ENCODE measurements at regions not wholly inside any gene's neighbourhood (a gene's known extent, or its start where the extent isn't known, plus 50 kb on each side); places are given as distances from the start of the nearest gene placed in this dataset.

DNA sequence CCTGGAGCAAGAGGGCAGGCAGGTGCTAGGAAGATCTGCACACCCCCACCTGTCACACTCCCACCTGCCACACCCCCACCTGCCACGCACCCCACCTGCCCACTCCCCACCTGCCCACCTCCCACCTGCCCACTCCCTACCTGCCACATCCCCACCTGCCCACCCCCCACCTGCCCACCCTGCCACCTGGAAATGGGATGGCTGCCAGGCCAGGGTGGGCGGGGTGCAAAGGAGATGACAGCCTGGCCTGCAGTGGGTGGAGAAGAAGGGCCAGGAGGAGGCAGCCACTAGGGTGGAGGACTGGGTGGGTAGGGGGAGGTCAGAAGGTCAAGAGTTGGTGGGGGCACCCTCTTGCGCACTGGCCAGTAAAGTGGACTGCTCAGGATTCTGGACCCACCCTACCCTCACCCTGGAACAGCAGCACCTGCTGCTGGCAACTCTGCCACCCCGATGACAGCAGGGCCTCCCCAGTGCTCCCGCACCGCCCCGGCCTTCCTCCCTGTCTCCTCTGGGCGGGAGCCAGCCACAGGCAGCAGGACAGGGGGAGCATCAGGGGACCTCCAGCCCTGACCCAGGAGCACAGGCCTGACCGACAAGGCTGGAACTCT is 66.8 kb upstream of the NKX1-1 start:
- peaks cover 4% of the 10 kb centered on the region for H3K4me1 Mint-ChIP-seq
- H3K9me3 Mint-ChIP-seq, result peaks cover 13% of the 10 kb centered on the region

DNA sequence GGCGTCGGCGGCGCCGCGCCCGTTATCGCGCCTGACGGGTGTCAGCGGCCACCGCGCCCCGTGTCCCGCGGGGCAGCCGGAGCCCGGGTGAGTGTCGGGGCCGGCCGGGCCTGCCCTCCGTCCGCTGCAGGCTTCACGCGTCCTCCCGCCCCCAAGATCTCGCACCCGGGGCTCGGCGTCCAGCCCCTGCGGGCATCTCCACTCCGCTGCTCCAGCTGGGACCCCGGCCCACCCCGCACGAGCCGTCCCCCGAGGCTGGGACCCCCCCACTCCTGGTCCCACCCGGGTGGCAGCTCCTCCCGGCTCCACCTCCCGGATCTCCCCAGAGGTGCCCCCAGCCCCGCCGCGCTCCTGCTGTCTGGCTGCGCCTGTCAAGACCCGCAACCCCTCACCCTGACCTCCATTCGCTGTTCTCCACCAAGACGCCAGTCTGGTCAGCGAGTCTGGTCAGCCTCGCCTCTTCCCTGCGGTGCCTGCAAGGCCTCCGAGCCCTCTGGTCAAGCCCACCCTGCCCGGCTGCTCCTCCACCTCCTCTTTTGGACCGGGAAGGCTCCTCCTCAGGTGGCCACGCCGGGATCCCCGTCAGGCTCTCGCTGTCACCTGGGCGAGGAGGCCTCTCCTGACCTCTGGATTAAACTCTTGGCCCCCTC is 66.0 kb upstream of the NKX1-1 start:
- Mint-ChIP-seq H3K4me1 (peaks cover 9% of the 10 kb centered on the region), H3K27ac (ENCODE audit: unreplicated experiment) (no peak overlapping the region), H3K4me3 (no peak overlapping the region), H3K9me3 (peaks cover 20% of the 10 kb centered on the region), H3K36me3 (ENCODE audit: low read depth) (peaks cover 15% of the 10 kb centered on the region), H3K27me3 (ENCODE audit: low read depth) (peaks cover 4% of the 10 kb centered on the region)
- DNase-seq (ENCODE audit: low read depth, low spot score), result no peak
- TF ChIP-seq, protein P1, sequence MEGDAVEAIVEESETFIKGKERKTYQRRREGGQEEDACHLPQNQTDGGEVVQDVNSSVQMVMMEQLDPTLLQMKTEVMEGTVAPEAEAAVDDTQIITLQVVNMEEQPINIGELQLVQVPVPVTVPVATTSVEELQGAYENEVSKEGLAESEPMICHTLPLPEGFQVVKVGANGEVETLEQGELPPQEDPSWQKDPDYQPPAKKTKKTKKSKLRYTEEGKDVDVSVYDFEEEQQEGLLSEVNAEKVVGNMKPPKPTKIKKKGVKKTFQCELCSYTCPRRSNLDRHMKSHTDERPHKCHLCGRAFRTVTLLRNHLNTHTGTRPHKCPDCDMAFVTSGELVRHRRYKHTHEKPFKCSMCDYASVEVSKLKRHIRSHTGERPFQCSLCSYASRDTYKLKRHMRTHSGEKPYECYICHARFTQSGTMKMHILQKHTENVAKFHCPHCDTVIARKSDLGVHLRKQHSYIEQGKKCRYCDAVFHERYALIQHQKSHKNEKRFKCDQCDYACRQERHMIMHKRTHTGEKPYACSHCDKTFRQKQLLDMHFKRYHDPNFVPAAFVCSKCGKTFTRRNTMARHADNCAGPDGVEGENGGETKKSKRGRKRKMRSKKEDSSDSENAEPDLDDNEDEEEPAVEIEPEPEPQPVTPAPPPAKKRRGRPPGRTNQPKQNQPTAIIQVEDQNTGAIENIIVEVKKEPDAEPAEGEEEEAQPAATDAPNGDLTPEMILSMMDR (conservative IDR thresholded peaks at IDR 0.05), result no peak

More for the DNA sequence above, 66.8 kb upstream of the NKX1-1 start:
- Mint-ChIP-seq H3K27ac (ENCODE audit: unreplicated experiment) (no peak overlapping the region), H3K4me3 (no peak overlapping the region), H3K27me3 (ENCODE audit: low read depth) (peaks cover 4% of the 10 kb centered on the region), H3K36me3 (ENCODE audit: low read depth) (peaks cover 8% of the 10 kb centered on the region)
- DNase-seq (ENCODE audit: low read depth, low spot score), result no peak
- TF ChIP-seq, protein P1 (conservative IDR thresholded peaks at IDR 0.05), result no peak

DNA sequence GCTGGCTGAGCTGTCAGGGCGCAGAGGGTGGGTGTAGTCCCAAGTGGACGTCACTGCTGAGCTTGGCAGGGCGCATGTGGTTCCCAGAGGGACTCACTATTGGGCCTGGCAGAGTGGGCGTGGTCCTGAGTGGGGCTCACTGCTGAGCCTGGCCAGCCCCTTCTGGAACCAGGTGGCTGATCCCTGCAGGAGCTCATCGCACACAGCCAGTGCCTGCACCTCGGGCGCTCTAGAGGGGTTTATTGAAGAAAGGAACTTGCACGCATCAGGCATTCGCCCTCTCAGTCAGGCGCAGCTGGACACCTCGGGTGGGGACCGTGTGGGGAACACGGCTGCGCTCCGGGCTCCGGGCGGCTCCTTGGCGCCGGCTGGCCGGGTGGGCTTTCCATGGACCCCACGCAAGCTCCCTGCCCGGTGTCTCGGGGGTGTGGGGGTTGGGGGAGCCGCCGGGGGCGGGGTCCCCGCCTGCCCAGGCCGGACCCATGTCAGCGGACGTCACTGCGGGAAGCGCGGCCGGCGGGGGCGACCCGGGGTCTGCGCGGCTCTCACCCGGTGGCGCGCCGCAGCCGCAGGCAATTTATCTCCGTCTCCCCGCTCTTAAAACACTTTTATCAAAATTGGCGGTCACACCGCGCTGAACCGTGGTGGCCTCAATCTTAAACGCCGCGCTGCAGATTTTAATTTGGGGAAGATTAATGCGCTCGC is 65.4 kb upstream of the NKX1-1 start:
- no peak overlapping the region for H3K27ac Mint-ChIP-seq (ENCODE audit: unreplicated experiment)
- TF ChIP-seq, protein P1 (conservative IDR thresholded peaks at IDR 0.05), result no peak
- H3K4me3 Mint-ChIP-seq, result no peak overlapping the region
- peaks cover 14% of the 10 kb centered on the region for H3K4me1 Mint-ChIP-seq
- no peak for DNase-seq (ENCODE audit: low read depth, low spot score)
- H3K27me3 Mint-ChIP-seq (ENCODE audit: low read depth), result peaks cover 4% of the 10 kb centered on the region
- peaks cover 23% of the 10 kb centered on the region for H3K9me3 Mint-ChIP-seq
- peaks cover 15% of the 10 kb centered on the region for H3K36me3 Mint-ChIP-seq (ENCODE audit: low read depth)

DNA sequence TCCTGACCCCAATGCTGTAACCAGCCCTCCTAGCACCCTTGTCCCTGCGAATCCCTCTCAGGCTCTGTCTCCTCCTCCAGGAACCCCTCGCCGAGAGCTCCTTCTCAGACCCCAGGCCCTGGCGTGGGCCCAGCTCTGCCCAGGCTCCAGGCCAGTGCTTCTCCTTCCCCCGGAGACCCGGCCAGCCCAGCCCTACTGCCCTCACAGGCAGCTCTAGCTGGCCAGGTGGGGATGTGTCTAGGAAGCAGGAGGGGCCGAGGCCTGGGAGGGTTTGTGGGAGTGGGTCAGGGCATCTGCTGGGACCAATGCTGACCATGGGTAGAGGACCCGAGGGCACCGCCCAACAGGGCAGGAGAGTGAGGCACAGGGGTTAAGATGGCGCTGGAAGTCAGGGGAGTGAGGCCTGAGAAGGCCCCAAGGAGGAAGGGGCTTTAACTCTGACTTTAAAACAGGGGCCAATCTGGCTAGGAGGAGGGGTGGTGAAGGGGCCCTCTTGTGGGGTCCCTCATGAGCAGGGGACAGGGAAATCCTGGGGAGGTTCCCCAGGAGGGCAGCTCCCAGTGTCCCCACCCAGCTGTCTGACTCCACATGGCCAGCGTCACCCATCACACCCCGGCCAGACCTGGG is 64.7 kb upstream of the NKX1-1 start:
- peaks cover 15% of the 10 kb centered on the region for H3K36me3 Mint-ChIP-seq (ENCODE audit: low read depth)
- TF ChIP-seq, protein P1 (conservative IDR thresholded peaks at IDR 0.05), result no peak
- peaks cover 4% of the 10 kb centered on the region for H3K27me3 Mint-ChIP-seq (ENCODE audit: low read depth)
- H3K27ac Mint-ChIP-seq (ENCODE audit: unreplicated experiment), result peak overlapping the region; percentile 71
- H3K4me1 Mint-ChIP-seq, result peaks cover 14% of the 10 kb centered on the region
- H3K9me3 Mint-ChIP-seq, result peaks cover 22% of the 10 kb centered on the region
- DNase-seq (ENCODE audit: low read depth, low spot score), result no peak
- no peak overlapping the region for H3K4me3 Mint-ChIP-seq

DNA sequence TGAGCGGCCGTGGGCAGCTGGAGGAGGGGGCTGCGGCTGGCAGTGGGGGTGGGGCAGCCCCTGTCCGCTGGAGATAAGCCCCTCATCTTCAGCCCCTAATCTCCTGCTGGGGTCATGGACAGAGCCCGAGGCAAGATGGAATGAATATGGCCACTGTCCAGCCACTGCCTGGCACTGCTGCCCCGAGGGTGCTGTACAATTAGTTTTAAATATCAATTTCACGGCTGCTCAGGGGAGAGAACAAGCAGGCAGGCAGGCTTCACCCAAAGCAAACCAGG is 64.1 kb upstream of the NKX1-1 start:
- H3K9me3 Mint-ChIP-seq, result peaks cover 16% of the 10 kb centered on the region
- H3K27ac Mint-ChIP-seq (ENCODE audit: unreplicated experiment), result no peak overlapping the region
- peaks cover 14% of the 10 kb centered on the region for H3K4me1 Mint-ChIP-seq
- H3K36me3 Mint-ChIP-seq (ENCODE audit: low read depth), result peaks cover 12% of the 10 kb centered on the region
- H3K4me3 Mint-ChIP-seq, result no peak overlapping the region
- no peak for DNase-seq (ENCODE audit: low read depth, low spot score)
- peaks cover under 1% of the 10 kb centered on the region for H3K27me3 Mint-ChIP-seq (ENCODE audit: low read depth)
- TF ChIP-seq, protein P1 (conservative IDR thresholded peaks at IDR 0.05), result no peak

Measured in neural crest cell (in vitro differentiated cells).